Activated naive CD8-positive, alpha-beta T cell treated with anti-CD3 and anti-CD28 coated beads, Interleukin-2, amount 50 U/mL, for 16 hours (primary cell): ENCODE measurements at regions not wholly inside any gene's neighbourhood (a gene's known extent, or its start where the extent isn't known, plus 50 kb on each side); places are given as distances from the start of the nearest gene placed in this dataset.
"Not testable (repeated sequence)": the region's sequence is repeated elsewhere in the genome, so short reads cannot be mapped to it uniquely, and the experiment has no call there.

Source experiments
- DNase-seq: peaks from one replicate; pipeline ENCODE4 v3.0.0-alpha.2; 2020; ENCODE audit warnings: low read depth, low spot score

DNA sequence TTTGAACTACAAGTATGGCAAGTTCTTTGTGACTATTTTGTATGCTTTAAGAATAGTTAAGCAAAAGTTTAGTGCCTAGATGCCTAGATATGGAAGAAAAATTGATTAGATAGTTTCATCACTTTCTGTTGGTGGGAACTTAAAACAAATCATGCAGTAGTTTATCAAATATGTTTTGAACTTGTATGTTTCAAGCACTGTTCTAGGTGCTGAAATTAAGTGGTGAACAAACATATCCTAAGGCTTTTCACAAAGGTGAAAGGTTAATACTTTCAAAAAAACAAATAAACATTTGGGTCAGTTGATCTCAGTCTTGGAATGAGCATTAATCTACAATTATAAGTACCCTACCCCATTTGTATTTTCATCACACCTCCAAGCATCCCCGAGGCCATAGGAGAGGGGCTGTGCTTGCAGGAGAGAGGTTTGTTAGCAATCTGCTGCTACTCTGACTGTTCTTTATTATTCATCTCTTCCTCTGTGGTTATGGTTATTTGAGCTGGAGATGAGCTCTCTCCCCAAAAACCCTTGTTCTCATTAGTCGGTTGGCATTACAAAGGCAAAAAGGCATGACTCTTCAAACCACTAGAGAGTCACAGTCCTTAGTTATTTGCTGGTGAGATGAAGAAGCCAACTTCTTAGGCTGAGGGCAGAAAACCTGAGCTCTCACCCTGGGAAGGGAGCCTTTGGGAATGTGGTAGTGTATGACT, 103.9 kb upstream of the FHL2 start:
- no peak for DNase-seq

- DNase-seq = no peak
These were observed 99.5 kb upstream of the FHL2 start for GRCh38 chr2:105498281-105498846.

DNA sequence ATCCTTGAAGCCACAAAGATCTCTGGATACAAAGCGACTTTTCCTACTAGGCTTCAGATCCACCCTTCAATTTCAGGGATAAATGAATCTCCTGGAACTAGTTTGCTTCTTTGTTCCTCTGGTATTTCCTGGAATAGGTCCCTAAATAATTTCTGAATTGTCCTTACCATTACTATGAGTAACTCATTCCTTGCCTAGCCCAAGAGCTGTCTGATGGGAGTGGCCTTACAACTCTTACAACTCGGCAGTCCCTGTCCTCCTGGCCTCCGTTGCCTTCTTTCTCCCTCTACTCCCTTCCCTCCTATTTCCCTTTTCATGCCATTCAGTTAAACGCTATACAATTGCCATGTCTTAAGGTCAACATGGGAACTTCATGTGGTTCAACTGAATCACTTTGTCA, 98.2 kb upstream of the FHL2 start:
- DNase-seq = no peak

- no peak for DNase-seq
These were observed 97.4 kb upstream of the FHL2 start for GRCh38 chr2:105496271-105496670.

DNA sequence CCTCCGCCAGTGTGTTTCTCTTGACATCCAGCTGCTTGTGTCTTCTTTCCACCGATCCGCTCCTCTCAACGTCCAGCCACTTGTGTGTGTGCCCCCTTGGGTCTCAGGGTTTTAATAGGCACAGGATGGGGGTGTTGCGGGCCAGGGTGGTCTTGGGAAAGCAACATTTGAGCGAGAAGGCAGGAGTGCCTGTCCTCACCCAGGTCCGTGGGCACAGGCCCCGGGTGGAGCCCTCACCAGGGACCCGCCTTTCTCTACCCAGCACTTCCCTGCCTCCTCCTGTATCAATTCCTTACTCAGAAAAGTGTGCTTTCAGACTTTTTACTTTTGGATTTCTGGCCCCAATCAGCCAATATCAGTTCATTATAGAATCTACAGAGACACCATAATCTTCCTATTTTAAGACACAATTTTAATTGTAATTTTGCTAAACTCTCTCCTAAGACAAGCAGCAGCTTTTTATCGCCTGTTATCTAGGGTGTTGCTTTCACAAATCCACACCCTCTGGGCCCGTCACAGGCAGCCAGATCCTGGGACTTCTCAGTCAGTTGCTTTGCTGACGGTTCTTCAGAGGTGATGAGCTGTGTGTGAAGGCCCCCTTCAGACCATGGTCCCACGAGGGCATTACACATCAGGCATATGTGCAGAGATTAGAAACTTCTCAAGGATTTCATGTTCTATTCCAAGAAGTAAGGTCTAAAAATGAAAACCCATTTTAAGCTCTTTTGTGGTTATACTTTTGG, 96.0 kb upstream of the FHL2 start:
- no peak for DNase-seq

DNA sequence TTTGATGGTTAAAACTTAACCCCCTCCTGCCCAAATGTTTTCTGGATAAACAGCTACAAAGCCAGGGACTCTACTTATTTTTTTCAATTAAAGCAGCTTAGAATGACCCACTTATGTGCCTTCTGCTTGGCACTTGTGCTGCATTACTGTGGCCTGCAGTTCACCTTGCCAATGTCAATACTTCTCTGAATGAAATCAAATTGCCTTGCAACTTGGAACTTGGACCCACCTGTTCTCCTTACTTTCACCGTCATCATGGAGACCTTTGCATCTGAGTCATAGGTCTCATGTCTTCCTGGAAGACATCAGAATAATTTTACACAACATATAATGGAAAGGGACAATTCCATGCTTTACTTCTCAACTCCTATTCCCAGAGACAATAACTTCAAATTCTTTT, 92.1 kb upstream of the FHL2 start:
- DNase-seq = no peak

GRCh38 chr2:105490204-105490603, 91.4 kb upstream of the FHL2 start:
- no peak for DNase-seq

GRCh38 chr2:105489168-105489878, 90.5 kb upstream of the FHL2 start:
- DNase-seq = no peak

DNA sequence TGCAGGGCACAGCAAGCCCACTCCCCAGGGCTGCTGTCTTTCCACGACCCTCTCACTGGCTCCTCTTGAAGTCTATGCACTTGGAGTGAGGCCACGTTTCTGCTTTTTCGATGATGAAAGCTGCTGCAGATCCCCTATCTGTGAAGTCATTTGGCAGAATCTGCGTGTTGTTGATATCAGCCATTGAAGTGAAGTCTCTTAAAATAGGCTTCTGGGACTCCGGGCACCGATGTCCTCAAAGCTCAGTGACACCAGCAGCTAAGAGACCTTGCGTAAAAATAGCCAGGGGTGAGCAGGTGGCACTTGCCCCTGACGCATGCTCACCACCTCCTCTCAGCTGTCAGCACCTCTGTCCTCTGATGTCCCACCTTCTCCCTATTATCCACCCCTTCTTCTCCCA, 89.4 kb upstream of the FHL2 start:
- DNase-seq = no peak

DNA sequence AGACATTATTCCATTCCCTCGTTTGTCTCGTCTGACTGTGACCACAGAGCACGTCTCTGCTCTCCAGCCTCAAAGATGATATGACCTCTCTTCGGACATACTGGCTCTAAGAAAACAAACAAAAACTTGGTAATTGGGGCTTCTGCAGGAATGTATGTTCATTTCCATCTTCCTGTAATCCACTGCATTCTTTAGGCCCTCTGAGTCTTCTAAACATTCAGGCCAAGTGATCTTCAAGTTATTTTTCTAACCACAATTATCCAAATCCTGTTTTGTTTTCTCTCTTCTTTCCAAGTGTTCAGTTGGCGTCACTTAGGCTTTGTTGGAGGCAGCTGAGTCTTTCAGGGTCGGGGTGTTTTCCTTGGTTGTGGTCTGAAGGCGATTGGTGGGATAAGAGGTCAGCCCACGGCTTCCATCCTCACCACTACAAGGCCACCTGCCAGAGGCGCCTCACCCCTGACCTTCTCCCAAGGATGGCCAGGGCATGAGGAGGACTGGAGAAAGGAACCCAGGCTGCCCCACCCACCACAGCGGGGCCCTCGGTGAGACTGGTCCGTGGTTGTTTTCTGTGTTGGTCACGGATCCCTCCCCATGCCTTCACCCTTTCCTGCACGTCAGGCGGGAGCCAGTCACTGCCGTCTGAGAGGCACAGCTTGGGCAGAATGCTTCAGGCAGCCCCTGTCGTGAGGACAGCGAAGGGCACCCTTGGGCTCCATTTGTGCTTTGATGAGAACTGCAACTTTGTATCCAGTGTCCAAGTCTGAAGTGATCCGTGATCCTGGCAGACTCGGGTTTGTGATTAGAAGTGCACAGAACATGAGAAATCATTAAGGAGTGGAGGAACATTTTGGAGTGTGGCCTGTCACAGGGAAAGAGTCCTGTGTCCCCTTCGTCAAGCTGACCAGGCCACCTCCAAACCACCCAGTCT, 88.6 kb upstream of the FHL2 start:
- no peak for DNase-seq

- no peak for DNase-seq
These were observed 87.9 kb upstream of the FHL2 start for GRCh38 chr2:105486762-105487141.

DNA sequence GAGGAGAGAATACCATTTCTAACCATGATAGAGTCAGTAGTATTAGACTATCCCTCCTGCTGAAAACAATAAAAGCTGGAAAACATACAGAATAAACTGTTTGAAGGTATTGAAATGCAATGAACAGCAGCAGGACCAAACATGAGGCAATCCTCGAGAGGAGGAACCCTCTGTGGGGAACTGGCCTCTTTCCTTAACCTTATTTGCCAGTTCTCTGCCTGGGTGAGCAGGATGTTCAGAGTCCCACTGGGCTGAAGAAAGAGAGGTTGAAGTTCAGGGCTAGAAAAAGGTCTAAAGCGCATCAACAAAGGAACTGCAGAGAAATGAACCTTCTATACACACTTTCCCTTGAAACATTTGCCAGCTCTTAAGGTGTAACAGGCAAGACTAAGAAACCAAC, 79.8 kb upstream of the FHL2 start:
- DNase-seq = no peak

GRCh38 chr2:105477050-105477620, 78.3 kb upstream of the FHL2 start:
- DNase-seq = not testable (repeated sequence)

- DNase-seq = no peak
These were observed 74.2 kb upstream of the FHL2 start for GRCh38 chr2:105473011-105473410.

GRCh38 chr2:105470979-105471378, 72.1 kb upstream of the FHL2 start:
- no peak for DNase-seq

DNA sequence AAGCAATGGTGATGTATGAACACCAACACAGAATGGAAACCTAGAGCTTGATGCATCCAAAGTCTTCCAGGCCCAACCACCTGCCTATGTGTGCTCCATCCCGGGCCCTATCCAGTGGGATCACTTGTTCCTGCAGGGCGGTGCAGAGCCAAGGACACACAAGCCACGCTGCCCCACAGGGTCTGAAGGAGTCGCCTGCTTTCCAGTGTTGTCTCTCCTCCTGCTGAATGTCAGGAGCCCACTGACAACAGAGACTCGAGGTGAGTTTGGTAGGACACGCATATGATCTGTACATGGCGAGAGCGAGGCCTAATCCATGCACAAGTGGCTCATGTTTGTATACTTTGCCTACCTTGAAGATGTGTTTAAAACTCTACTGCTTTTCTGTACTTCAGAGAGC, 70.9 kb upstream of the FHL2 start:
- no peak for DNase-seq

DNA sequence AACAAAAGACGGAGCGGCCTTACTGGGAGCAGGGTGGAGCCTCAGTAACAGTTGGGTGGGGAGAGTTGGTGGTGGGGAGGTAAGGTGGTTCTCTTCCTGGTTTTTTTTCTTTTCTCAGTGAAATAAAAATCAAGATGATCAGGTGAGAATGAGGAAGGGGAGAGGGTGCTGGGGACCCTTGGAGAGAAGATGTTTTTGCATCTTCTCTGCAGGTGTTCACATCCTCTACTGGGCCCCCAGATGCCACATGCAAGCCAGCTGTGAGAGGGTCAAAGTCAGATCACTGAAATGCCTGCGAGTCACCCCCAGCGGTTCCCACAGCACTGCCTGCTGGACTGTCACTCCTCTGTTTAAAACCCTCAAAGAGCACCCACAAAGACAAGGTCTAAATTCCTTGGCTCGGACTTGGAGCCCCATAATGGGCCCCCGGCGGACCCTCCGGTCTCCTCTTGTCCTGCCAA, 69.8 kb upstream of the FHL2 start:
- DNase-seq = no peak

GRCh38 chr2:105464325-105464724, 65.5 kb upstream of the FHL2 start:
- no peak for DNase-seq

GRCh38 chr2:105460048-105460732, 61.3 kb upstream of the FHL2 start:
- DNase-seq = no peak

GRCh38 chr2:105458076-105458475, 59.2 kb upstream of the FHL2 start:
- DNase-seq = no peak
